22Rv1 (cell line): ENCODE measurements at regions not wholly inside any gene's neighbourhood (a gene's known extent, or its start where the extent isn't known, plus 50 kb on each side); places are given as distances from the start of the nearest gene placed in this dataset.

Experiments used
- ZFX ChIP-seq: fragments of 450-650 bp; IDR thresholded peaks from 2 replicates; pipeline ENCODE4 v1.6.1; 2017; ENCODE audit warnings: antibody characterized with exemption, borderline replicate concordance
- TF ChIP-seq, protein P1 (sequence below): fragments of 450-650 bp; IDR thresholded peaks from 2 replicates; pipeline ENCODE4 v1.5.1; 2017; ENCODE audit warnings: mild to moderate bottlenecking

DNA sequence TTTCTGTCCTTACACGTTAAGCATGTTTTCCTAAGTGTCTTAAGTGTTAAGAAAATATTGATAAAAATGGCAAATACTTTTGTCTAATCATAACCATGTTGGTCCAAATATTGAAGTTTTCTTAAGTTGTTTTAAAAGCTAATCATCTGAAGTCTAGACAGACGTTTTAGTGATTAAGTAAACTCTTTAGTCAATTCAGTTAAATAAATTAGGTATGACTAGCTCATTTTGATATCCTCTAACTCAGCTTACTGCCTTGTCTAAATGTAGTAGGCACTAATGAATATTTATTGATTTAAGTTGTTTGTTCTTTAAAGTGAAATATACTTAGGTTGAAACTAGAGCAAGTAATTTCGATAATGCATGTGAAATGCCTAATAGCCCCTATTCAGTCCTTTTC, 471.8 kb upstream of the CHST9 start:
- TF ChIP-seq, protein P1, sequence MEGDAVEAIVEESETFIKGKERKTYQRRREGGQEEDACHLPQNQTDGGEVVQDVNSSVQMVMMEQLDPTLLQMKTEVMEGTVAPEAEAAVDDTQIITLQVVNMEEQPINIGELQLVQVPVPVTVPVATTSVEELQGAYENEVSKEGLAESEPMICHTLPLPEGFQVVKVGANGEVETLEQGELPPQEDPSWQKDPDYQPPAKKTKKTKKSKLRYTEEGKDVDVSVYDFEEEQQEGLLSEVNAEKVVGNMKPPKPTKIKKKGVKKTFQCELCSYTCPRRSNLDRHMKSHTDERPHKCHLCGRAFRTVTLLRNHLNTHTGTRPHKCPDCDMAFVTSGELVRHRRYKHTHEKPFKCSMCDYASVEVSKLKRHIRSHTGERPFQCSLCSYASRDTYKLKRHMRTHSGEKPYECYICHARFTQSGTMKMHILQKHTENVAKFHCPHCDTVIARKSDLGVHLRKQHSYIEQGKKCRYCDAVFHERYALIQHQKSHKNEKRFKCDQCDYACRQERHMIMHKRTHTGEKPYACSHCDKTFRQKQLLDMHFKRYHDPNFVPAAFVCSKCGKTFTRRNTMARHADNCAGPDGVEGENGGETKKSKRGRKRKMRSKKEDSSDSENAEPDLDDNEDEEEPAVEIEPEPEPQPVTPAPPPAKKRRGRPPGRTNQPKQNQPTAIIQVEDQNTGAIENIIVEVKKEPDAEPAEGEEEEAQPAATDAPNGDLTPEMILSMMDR = no peak
- TF ChIP-seq ZFX = no peak
